NOMO-1 treated with DMSO at 0.1 percent for 48 hours (cell line): ENCODE measurements at regions not wholly inside any gene's neighbourhood (a gene's known extent, or its start where the extent isn't known, plus 50 kb on each side); places are given as distances from the start of the nearest gene placed in this dataset.
"Not testable (repeated sequence)": the region's sequence is repeated elsewhere in the genome, so short reads cannot be mapped to it uniquely, and the experiment has no call there.

Experiments used
- DNase-seq: peaks from one replicate; lab custom pipeline; 2025; ENCODE audit not compliant: unreplicated experiment; lab: John Stamatoyannopoulos, UW

- no peak for DNase-seq
These were observed 246.3 kb upstream of the FZD8 start for GRCh38 chr10:35888400-35888799.

DNA sequence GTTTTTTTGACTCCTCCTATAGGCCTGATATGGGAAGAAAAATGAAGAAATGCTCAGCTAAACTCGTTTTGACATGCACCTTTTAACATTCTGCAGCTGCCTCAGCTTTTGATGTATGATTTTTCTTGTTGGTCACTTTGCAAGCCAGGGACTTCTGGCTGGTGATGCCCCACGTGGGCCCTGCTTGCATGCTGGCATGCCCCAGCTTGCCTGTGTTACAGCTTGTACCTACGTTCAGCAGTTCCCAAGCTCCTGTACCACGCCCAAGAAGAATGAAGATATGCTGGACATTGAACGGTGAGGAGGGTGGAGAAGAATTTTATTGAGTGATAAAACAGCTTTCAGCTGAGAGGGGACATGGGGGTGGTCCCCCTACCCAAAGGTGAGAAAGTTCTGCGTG is 245.6 kb upstream of the FZD8 start:
- DNase-seq = no peak

- no peak for DNase-seq
These were observed 243.0 kb upstream of the FZD8 start for GRCh38 chr10:35885076-35885475.

DNA sequence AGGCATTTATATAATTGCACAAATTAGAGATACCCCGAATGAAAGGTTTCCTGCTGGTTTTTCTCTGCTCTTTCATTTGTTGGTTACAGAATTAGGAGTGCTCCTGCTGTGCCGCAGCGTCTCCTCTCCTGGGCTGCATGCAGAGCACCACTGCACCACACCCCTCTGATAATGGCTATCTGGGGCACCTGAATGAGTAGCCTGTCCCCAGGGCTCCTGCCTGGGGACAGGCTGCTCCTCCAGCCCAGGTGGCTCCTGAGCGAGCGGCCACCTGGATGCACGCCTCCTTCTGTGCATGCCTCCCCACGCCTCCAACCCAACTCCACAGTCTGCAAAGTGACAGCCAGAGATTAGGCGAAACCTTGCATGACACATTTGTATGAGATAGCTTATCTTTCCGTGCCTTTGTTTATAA is 242.6 kb upstream of the FZD8 start:
- DNase-seq = no peak

DNA sequence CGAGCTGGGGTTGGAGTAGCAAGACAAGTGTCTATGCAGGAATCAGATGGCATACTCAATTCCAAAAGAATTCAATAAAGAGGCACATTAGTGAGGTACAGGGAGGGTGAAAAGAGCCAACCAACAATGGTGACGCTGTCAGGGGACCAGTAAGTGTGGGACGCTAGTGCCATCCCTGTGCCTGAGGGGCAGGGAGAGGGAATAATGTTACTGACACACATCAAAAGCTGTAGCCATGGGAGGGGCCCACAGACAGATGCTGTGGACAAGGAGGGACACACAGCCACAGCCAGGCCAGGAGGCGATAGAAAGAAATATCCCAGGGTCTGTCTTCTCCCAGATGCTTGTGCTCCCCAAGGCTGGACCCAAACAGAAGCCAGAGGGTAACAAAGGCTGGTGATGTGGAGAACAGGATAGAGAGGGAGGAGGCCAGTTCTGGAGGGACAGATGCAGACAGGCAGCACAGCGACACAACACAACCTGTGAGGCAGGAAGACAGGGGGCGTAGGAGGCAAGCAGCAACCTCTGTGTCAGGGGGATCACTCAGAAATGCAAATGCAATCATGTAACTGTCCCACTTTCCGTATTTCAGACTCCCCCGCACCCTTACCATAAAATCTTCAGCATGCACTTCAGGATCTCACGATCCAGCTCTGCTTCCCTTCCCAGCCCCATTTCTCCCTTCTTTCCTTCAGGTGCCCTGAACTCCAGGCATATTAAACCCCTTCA is 240.5 kb upstream of the FZD8 start:
- DNase-seq = no peak

DNA sequence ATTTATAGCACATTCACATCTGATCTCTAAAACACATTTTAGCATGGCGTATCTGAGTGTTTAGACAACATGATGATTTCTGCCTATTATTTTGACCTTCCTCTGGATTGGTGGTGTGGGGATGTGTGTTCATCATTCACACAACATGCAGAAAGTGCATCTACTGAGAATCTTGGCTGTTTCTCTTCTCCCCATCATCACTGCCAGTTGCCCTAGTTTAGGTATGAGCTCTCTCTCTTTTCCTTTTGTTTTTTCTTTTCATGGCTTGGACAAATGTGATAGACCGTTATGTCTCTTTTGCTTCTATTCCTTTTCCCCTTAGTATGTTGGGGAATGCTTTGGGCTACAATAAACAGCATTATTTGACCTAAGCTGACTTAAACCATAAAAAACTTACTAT is 239.2 kb upstream of the FZD8 start:
- DNase-seq = no peak

- DNase-seq = no peak
These were observed 234.2 kb upstream of the FZD8 start for GRCh38 chr10:35876248-35876647.

DNA sequence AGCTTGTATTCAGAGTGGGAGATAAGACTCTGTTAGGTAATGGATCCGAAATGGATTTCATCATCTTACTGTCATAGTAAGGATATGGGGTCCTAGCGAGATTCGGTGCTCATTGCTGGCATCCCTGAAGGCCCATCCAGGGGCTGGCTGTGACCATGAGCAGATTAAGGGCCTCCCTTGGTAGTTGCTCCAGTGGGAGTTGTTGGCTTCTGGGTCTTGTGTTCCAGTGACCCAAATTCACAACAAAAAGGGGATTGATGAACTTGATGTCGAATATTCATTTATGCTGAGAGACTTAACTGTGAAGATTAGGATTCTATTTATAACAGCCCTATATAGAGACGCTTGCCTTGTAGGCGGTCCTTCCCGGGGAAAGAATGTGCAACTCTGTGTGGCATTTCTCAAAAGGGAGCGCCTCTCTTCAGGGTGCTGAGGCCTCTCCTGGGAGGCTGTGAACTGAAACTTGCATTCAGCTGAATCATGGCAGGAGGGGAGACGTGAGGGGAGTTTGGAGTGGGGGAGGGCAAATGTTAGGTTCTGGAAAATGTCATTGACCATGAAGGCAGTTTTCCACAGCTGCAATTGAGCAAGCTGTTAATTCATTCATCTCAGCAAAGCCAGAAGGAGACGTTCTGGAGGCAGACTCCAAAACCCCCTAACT is 233.1 kb upstream of the FZD8 start:
- DNase-seq = no peak

GRCh38 chr10:35874311-35875015 is 232.4 kb upstream of the FZD8 start:
- DNase-seq = no peak

GRCh38 chr10:35872671-35873070 is 230.6 kb upstream of the FZD8 start:
- DNase-seq = no peak

- DNase-seq = no peak
These were observed 228.7 kb upstream of the FZD8 start for GRCh38 chr10:35870665-35871310.

GRCh38 chr10:35858676-35859283 is 216.7 kb upstream of the FZD8 start:
- DNase-seq = not testable (repeated sequence)

DNA sequence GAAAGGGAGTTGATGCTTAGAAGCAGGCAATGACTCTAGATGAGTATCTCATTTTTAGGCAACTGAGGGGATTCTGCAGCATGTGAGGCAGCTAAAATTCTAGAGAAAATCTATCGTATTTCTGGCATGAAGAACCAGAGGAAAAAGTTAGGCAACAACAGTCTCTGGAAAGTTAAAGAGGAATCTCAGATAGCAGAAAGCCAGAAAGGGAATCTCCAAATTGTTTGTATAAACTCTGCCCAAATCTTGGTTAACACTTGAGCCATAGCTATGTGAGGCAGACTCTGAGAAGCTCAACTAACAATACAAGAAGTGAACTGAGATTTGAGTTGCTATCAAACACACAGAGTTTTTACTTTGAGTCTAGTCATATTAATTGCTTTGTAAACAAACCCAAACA is 215.8 kb upstream of the FZD8 start:
- no peak for DNase-seq

GRCh38 chr10:35855155-35855947 is 213.3 kb upstream of the FZD8 start:
- no peak for DNase-seq

GRCh38 chr10:35854661-35855060 is 212.6 kb upstream of the FZD8 start:
- no peak for DNase-seq

- DNase-seq = no peak
These were observed 210.6 kb upstream of the FZD8 start for GRCh38 chr10:35852721-35853120.

- DNase-seq = no peak
These were observed 206.3 kb upstream of the FZD8 start for GRCh38 chr10:35848412-35848811.

- DNase-seq = no peak
These were observed 202.6 kb upstream of the FZD8 start for GRCh38 chr10:35844686-35845085.

DNA sequence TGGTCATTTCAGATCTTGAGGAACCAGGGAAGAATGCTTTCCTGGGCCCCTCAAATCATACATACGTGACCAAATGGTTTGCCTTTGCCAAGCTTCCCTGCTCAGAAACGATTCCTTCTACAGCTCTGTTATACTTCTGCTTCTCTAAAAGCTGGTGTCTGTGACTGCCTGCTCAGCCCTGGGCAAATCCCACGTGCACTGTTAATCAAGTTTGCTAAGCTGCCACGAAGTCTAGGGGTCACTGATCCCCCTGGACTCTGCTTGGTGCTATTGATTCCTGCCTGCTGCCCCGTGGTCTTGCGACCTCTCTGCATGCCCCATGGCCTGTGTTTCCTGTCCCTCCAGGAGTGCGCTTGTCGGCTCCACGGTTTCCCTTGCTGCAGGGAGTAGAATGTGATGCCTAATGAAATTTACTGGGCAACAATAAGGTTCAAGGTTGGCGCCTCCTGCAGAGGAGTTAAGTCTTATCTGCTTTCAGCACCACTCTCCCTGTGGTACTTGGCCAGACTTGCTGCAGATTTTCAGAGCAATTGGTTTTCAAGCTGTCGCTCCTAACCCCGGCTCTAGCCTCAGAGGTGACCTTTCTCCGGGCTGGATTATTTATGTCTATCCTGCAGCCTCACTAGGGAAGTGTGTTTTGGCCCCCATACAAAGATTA is 201.6 kb upstream of the FZD8 start:
- no peak for DNase-seq

DNA sequence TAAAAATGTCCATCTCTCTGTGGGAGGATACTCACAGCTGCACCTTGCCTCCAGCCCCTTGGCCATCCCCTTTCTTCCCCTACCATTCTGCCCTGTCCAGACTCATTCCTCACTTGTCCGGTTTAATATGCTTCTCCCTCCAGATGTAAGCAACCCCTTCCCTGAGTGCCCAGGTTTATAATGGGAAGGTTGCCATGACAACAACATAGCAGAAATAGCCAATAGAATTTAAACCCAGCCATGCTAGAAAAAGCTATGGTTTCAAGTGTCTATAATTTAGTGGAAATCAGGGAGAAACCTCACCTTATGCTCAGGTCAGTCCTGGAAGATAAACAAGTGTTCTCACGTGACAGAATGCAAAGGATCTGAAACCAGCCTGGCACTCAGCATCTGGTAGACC is 196.0 kb upstream of the FZD8 start:
- no peak for DNase-seq
